Peyer's patch (tissue), 4 donors: ENCODE measurements at regions not wholly inside any gene's neighbourhood (a gene's known extent, or its start where the extent isn't known, plus 50 kb on each side); places are given as distances from the start of the nearest gene placed in this dataset.

ENCODE experiments used
- CTCF ChIP-seq, 6 experiments: fragments of 450-650 bp in 4 of 6; fragments of 200-600 bp in 2 of 6; sonication (generic) in 1 of 6; IDR thresholded peaks; one replicate each; pipeline ENCODE4 v1.5.1; 2017 to 2019; ENCODE audit warnings: antibody characterized with exemption in 6 of 6, mild to moderate bottlenecking in 3 of 6, moderate library complexity in 1 of 6
- POLR2A ChIP-seq, 2 donors: fragments of 450-650 bp; IDR thresholded peaks; one replicate each; pipeline ENCODE4 v1.5.1; 2017; ENCODE audit warnings: antibody characterized with exemption in 2 of 2, mild to moderate bottlenecking in 2 of 2, moderate library complexity in 2 of 2

- TF ChIP-seq CTCF (IDR thresholded peaks at IDR 0.05) (no peak), POLR2A (IDR thresholded peaks at IDR 0.05) (no peak)
These were observed 661.5 kb downstream of the BRD1 start for GRCh38 chr22:49166211-49166610.
